Fibroblast of the aortic adventitia (primary cell): ENCODE measurements at regions not wholly inside any gene's neighbourhood (a gene's known extent, or its start where the extent isn't known, plus 50 kb on each side); places are given as distances from the start of the nearest gene placed in this dataset.

Experiments used
- DNase-seq: peaks from one replicate; pipeline ENCODE4 v3.0.0-alpha.2; 2010; ENCODE audit warnings: low read depth
- H3K4me3 ChIP-seq: 2 replicates; pipeline ENCODE4 v1.5.1; 2011; ENCODE audit warnings: low read depth, mild to moderate bottlenecking, control low read depth, low read length, moderate library complexity
- TF ChIP-seq, protein P1 (sequence below): IDR thresholded peaks from 2 replicates; pipeline ENCODE4 v1.5.1; 2011; ENCODE audit warnings: mild to moderate bottlenecking, low read length, control low read depth, inconsistent platforms; ENCODE audit not compliant: insufficient read depth

DNA sequence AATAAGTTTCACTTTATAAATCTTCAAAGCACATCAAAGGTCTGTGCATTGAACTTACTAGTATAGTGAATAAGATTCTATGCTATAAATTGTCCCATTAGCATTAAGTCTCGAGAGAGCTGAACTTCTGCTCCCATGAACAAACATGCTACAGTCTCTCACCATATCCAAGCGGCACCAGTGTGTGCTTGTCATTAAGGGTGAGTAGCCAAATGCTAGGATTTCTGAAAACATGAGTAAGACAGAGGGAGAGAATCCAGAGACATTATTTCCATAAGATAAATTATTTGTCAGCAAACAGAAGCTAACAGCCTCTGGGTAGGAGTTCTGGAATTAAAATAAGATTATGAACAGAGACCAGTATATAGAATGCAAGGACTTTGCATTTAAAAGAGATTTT lies 2882.5 kb downstream of the PCDH9 start:
- TF ChIP-seq, protein P1, sequence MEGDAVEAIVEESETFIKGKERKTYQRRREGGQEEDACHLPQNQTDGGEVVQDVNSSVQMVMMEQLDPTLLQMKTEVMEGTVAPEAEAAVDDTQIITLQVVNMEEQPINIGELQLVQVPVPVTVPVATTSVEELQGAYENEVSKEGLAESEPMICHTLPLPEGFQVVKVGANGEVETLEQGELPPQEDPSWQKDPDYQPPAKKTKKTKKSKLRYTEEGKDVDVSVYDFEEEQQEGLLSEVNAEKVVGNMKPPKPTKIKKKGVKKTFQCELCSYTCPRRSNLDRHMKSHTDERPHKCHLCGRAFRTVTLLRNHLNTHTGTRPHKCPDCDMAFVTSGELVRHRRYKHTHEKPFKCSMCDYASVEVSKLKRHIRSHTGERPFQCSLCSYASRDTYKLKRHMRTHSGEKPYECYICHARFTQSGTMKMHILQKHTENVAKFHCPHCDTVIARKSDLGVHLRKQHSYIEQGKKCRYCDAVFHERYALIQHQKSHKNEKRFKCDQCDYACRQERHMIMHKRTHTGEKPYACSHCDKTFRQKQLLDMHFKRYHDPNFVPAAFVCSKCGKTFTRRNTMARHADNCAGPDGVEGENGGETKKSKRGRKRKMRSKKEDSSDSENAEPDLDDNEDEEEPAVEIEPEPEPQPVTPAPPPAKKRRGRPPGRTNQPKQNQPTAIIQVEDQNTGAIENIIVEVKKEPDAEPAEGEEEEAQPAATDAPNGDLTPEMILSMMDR = no peak
- DNase-seq = peak; percentile 53

DNA sequence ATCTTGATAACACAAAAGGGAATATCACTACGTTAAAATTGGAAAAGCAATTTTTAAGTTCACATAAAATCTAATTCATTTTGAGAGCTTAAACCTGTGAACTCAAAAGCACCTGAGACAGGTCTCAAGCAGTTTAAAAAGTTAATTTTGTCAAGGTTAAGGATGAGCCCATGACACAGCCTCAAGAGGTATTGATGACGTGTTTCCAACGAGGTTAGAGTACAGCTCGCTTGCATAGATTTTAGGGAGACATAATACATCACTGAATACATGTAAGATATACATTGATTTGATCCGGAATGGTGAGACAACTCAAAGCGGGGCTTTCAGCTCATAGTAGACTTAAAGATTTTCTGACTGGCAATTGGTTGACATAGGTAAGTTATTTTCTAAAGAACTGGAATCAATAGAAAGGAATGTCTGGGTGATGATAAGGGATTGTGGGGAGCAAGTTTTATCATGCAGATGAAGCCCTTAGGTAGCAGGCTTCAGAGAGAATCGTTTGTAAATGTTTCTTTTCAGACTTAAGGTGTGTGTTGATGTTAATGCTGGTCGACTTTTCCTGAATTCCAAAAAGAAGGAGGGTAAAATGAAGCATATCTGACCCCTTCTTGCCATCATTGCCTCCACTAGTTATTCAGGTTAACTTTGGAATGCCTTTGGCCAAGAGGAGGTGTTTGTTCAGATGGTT lies 2890.6 kb downstream of the PCDH9 start:
- TF ChIP-seq, protein P1 = no peak
- H3K4me3 ChIP-seq = no peak overlapping the region
- DNase-seq = no peak

More for the DNA sequence above, 2882.5 kb downstream of the PCDH9 start:
- H3K4me3 ChIP-seq = no peak overlapping the region

DNA sequence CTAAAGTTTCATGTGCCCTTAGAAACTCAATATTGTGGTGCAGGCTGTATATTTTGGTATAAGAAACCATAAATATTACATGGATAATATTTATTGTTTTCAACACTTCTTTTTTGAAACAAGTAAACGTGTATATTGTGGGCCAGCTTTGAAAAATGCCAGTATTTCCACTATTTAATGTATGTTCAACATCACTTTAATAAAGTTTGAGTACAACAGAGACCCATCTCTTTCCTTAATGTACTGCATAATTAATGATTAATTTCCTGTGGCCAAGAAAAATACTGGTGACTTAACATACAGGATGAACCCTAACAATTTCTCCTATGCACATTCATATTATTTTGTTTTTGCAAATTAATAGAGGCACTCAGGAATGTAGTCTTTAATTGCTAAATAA lies 2891.5 kb downstream of the PCDH9 start:
- no peak for DNase-seq
- no peak overlapping the region for H3K4me3 ChIP-seq
- TF ChIP-seq, protein P1 = no peak

DNA sequence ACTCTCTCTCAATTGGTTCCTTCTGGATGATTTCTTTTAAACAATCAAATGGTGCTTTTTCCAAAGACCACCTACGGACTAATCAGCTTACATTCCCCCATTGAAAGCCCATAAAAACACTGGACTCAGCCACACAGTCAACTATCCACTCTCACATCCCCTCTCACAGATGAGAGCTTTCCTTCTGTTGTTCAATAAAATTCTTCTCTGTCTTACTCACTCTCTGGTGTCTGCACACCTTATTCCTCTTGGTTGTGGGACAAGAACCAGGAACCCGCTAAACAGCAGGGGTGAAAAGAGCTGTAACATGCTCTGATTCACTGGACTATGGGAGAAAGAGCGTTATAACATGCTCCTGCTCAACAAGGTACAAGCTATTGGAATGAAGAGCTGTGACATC lies 2896.2 kb downstream of the PCDH9 start:
- TF ChIP-seq, protein P1 = no peak
- DNase-seq = no peak
- H3K4me3 ChIP-seq = no peak overlapping the region

DNA sequence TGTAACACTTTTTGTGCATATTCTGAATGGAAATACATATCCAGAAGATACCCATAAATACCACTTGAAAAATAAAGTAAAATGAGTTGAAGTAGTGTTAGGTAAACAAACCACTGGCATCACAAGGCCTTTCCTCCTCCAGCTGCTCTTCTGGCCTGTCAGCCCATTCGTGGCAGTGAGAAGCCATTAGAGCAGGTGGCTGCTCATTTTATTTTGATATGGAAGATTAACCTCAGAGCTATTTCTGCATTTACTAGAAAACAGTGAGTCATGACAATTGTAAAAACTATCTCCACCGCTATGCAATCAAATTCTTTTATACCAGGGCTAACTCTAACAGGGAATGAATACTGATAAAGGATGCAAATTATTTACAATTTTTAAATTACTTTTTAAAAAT lies 2898.1 kb downstream of the PCDH9 start:
- no peak for DNase-seq
- TF ChIP-seq, protein P1 = no peak
- H3K4me3 ChIP-seq = no peak overlapping the region

DNA sequence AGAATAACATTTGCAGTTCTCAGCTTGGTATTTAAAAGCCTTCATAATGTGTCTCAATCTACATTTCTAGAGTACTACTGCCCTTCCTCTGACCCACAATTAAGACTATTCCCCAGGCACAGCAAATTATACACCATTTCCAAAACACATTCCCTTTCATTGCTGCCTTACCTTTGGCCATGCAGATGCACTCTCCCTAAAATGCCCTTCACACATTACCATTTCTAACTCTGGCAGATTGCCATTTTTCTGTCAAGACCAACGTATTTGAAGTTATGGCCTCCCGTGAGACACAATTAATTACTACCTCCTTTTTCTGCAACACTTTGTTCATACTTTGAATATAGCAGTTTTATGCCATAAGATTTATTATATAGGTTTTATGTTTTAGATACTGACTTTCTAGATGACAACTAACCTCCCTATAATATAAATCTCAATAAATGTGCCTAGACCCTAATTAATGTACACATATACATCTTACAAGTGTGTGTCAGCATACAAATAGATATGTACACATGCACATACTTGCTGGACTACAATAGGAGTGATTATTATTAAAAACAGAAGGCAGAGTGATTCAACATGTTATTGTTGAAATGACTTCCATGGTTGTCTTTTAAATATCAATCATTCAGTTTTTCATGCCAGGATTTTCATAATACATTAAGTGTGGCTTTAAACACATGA lies 2902.5 kb downstream of the PCDH9 start:
- no peak for DNase-seq
- TF ChIP-seq, protein P1 = no peak

More for the DNA sequence above, 2902.5 kb downstream of the PCDH9 start:
- H3K4me3 ChIP-seq = no peak overlapping the region
